Left ventricle myocardium inferior (tissue), 1 donor: ENCODE measurements at regions not wholly inside any gene's neighbourhood (a gene's known extent, or its start where the extent isn't known, plus 50 kb on each side); places are given as distances from the start of the nearest gene placed in this dataset.

Source experiments
- DNase-seq: peaks from one replicate; pipeline ENCODE4 v3.0.0-alpha.2; 2020
- H3K27ac ChIP-seq: fragments of 200-600 bp; replicated peaks from 2 replicates; pipeline ENCODE4 v1.8.0; 2021
- H3K27me3 ChIP-seq: fragments of 200-600 bp; 2 replicates; pipeline ENCODE4 v1.8.0; 2021; ENCODE audit warnings: low read depth
- H3K36me3 ChIP-seq: fragments of 200-600 bp; 2 replicates; pipeline ENCODE4 v1.8.0; 2021
- H3K4me1 ChIP-seq: fragments of 200-600 bp; 2 replicates; pipeline ENCODE4 v1.8.0; 2021
- H3K4me3 ChIP-seq: fragments of 200-600 bp; 2 replicates; pipeline ENCODE4 v1.8.0; 2021; ENCODE audit warnings: mild to moderate bottlenecking, moderate library complexity
- H3K9me3 ChIP-seq: fragments of 200-600 bp; replicated peaks from 2 replicates; pipeline ENCODE4 v1.8.0; 2021
- intact Hi-C: fragments of 100-400 bp; cut with micrococcal nuclease; formaldehyde crosslinking; loops from one replicate; pipeline ENCODE4 v1.11.0; 2022
- TF ChIP-seq, protein P1 (sequence below): fragments of 200-600 bp; IDR thresholded peaks from 2 replicates; pipeline ENCODE4 v1.8.0; 2021; ENCODE audit warnings: antibody characterized with exemption, mild to moderate bottlenecking, borderline replicate concordance
- donor health status: DM: no; HTN: yes; CAD: no; lungs with severe emphysema.

DNA sequence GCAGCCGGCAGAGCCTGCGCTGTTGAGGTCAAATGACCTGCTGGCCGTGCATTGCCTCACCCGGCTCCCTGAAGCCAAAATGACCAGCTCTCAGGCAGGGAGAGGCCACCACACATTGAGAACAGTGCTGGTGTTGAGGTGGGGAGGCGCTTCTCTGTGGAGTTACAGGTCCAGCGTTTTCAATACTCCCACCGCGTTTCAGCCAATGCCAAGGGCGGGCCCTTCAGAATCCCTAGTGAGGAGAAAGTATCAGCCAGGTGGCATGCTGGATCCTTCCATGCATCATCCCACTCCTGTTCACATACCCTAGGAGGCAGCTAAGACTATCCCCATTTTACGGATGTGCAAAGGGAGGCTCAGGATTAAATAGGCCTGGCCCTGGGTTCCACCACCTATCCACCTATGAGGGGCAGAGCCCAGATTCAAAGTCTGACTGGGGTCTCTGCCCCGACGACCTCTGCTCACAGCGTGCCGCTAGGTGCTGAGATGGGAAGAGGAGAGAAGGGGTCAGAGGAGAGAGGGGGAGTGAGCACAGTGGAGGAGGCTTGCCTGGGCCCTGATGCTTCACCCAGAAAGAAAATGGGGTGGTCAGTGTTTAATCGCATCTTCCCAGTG is 137.6 kb upstream of the ID2 start:
- DNase-seq, result no peak
- Histone ChIP-seq H3K36me3 (no peaks in the 10 kb centered on the region), H3K4me1 (peaks cover 41% of the 10 kb centered on the region), H3K27ac (peak overlapping the region; percentile 70), H3K9me3 (no peaks in the 10 kb centered on the region), H3K4me3 (no peak overlapping the region), H3K27me3 (no peaks in the 10 kb centered on the region)
- TF ChIP-seq, protein P1, sequence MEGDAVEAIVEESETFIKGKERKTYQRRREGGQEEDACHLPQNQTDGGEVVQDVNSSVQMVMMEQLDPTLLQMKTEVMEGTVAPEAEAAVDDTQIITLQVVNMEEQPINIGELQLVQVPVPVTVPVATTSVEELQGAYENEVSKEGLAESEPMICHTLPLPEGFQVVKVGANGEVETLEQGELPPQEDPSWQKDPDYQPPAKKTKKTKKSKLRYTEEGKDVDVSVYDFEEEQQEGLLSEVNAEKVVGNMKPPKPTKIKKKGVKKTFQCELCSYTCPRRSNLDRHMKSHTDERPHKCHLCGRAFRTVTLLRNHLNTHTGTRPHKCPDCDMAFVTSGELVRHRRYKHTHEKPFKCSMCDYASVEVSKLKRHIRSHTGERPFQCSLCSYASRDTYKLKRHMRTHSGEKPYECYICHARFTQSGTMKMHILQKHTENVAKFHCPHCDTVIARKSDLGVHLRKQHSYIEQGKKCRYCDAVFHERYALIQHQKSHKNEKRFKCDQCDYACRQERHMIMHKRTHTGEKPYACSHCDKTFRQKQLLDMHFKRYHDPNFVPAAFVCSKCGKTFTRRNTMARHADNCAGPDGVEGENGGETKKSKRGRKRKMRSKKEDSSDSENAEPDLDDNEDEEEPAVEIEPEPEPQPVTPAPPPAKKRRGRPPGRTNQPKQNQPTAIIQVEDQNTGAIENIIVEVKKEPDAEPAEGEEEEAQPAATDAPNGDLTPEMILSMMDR, result no peak
- intact Hi-C loops, result no loop called here

DNA sequence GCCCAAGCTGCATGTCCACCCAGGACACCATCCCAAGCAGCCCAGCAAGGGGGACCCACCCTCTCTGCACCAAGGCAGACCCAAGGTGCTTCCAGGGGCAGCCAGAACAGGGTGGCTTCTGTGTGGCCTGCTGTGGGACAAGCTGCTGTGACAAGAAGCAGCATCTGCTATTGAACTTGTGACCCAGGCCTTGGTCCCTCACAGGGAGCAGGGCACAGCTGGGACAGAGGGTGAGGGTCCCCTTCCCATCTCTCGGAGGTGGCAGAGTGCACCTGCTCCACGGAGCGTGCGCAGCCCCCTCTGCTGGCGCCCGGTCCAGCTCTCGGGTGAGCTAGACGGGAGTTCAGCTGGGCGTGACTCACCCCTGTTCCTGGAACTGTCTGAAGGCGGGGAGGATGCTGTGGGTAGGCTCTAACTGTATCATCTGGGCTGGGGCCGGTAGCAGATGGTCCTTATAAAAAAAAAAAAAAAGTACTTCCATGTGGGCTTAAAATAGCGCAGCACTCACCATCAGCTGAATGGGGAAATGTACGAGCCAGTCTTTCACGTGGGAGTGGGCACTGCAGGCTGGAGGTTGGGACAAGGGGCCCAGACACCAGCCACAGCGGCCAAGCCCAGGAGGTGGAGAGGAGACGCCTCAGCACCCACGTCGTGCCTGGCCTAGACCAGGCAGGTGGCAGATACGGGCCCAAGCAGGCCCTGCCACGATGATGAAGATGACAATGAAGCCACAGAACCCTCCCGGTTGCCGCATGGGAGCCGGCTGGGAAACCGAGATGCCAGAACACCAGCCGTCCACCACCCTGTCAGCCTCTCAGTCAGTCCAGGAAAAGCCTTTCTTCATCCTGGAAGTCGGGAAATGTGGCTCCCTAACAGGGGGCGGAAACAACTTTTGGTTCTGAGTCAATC is 136.8 kb upstream of the ID2 start:
- Histone ChIP-seq H3K9me3 (no peaks in the 10 kb centered on the region), H3K36me3 (no peaks in the 10 kb centered on the region), H3K27me3 (no peaks in the 10 kb centered on the region), H3K4me3 (no peak overlapping the region), H3K4me1 (peaks cover 33% of the 10 kb centered on the region), H3K27ac (peak overlapping the region; percentile 34)
- intact Hi-C loops, result no loop called here
- DNase-seq, result peak; percentile 68
- TF ChIP-seq, protein P1, result peak; percentile 49

DNA sequence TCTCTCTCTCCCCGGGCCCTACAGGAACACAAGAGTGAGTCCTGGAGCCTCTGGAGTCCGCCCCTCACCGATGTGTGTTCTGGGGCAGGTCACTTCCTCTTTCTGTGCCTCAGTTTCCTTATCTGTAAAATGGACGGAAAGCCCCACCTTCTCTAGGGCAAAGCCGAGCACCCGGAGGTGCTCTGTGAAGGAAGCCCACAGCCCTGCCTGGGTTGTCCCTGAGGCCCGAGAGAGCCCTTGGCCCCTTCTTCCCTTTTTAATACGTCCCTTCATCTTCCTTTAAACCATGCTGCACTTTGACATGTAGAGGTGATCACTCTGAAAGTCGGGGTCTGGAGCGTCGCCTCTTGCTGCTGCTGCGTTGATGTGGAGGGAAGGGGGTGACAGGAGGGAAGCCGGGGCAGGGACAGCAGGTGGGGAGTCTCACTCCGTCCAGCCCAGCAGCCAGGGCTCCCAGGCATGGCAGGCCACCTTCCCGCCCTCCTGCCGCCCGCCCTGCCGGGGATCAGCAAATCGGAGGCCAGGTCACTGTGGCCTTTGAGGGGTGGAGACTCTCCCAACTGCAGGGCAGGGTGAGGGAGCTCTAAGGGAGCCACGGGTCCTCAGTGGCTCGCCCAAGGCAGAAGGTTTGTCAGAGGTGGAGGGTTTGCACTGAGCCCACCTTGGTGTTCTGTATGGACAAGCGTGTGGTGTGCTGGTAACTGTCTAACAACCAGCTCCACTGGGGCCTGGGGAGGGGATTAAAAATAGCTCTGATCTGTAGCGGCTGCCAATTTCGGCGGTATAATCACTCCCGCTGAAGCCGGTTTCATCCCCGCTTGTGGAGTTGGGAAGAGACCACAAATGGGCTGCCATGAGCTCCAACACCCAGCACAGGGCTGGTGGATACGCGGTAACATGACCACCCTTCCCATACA is 135.9 kb upstream of the ID2 start:
- intact Hi-C loops, result no loop called here
- H3K27ac ChIP-seq, result no peak overlapping the region

DNA sequence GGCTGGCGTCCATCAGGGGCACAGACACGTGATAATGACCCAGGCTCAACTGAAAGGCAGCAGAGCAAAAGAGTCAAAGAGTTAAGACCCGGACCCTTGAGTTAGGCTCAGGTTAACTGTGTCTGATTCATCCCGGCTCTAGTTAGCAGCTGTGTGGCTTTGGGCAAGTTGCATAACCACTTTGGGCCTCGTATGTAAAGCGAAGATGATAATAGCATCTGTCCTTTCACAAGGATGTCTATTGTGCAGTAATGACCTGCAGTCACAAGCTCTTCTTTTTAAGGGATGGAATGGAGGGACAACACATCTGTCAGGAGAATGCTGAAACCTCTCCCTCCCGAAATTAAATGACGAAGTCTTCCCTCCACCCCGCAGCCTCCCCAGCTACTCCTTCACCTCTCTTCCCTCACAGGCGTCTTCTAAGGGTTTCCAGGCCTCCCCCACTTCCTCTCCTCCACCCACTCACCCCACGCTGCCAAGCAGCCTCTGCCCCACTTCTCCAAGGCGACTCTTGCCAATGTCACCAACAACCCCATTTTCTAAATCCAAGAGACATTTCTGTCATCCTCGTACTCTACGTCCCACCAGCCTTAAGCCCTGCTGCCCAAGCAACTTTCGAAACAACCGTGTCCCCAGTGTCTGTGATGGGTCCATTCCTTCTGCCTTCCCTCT is 135.1 kb upstream of the ID2 start:
- Histone ChIP-seq H3K27ac (no peak overlapping the region), H3K9me3 (no peaks in the 10 kb centered on the region), H3K36me3 (no peaks in the 10 kb centered on the region), H3K27me3 (no peaks in the 10 kb centered on the region), H3K4me3 (no peak overlapping the region), H3K4me1 (peaks cover 28% of the 10 kb centered on the region)
- TF ChIP-seq, protein P1, result no peak
- intact Hi-C loops, result no loop called here
- peak; percentile 11 for DNase-seq

More for the DNA sequence above, 135.9 kb upstream of the ID2 start:
- peak; percentile 18 for DNase-seq
- H3K27me3 ChIP-seq, result no peaks in the 10 kb centered on the region
- no peaks in the 10 kb centered on the region for H3K36me3 ChIP-seq
- TF ChIP-seq, protein P1, result no peak
- H3K9me3 ChIP-seq, result no peaks in the 10 kb centered on the region
- peaks cover 28% of the 10 kb centered on the region for H3K4me1 ChIP-seq
- no peak overlapping the region for H3K4me3 ChIP-seq
